WTC11 (cell line): ENCODE measurements at regions not wholly inside any gene's neighbourhood (a gene's known extent, or its start where the extent isn't known, plus 50 kb on each side); places are given as distances from the start of the nearest gene placed in this dataset.

ENCODE experiments used
- CREB1 ChIP-seq: sonication (generic); formaldehyde crosslinking; IDR thresholded peaks from 2 replicates; pipeline ENCODE4 v1.8.0; 2023; ENCODE audit warnings: mild to moderate bottlenecking, missing genetic modification reagents
- CREM ChIP-seq: sonication (generic); formaldehyde crosslinking; IDR thresholded peaks from 2 replicates; pipeline ENCODE4 v1.8.1; 2022; ENCODE audit warnings: mild to moderate bottlenecking, missing genetic modification reagents, moderate library complexity
- HMGA2 ChIP-seq: fragments of 250-450 bp; sonication (Bioruptor Pico); IDR thresholded peaks from 2 replicates; pipeline ENCODE4 v1.4.0; 2021; ENCODE audit warnings: mild to moderate bottlenecking, moderate library complexity
- IRF1 ChIP-seq: sonication (generic); formaldehyde crosslinking; IDR thresholded peaks from 2 replicates; pipeline ENCODE4 v1.8.0; 2023; ENCODE audit warnings: missing genetic modification reagents
- JUN ChIP-seq: sonication (generic); formaldehyde crosslinking; IDR thresholded peaks from 2 replicates; pipeline ENCODE4 v1.8.0; 2023; ENCODE audit warnings: mild to moderate bottlenecking, missing genetic modification reagents
- NR2C2 ChIP-seq: sonication (generic); formaldehyde crosslinking; IDR thresholded peaks from 2 replicates; pipeline ENCODE4 v1.8.0; 2022; ENCODE audit warnings: mild to moderate bottlenecking, missing genetic modification reagents
- SMAD4 ChIP-seq: sonication (generic); formaldehyde crosslinking; IDR thresholded peaks from 2 replicates; pipeline ENCODE4 v1.8.0; 2022; ENCODE audit warnings: mild to moderate bottlenecking, missing genetic modification reagents
- TEAD4 ChIP-seq: sonication (generic); formaldehyde crosslinking; IDR thresholded peaks from 2 replicates; pipeline ENCODE4 v1.8.0; 2022; ENCODE audit warnings: mild to moderate bottlenecking, missing genetic modification reagents
- ZNF396 ChIP-seq: fragments of 250-450 bp; sonication (Bioruptor Pico); IDR thresholded peaks from 2 replicates; pipeline ENCODE4 v1.8.0; 2021; ENCODE audit warnings: mild to moderate bottlenecking, moderate library complexity, borderline replicate concordance
- TF ChIP-seq, protein P1 (sequence below): fragments of 200-600 bp; IDR thresholded peaks from 2 replicates; pipeline ENCODE4 v1.8.0; 2022; ENCODE audit warnings: antibody characterized with exemption
- TF ChIP-seq, protein P2 (sequence below): sonication (generic); formaldehyde crosslinking; IDR thresholded peaks from 2 replicates; pipeline ENCODE4 v1.8.1; 2023; ENCODE audit warnings: mild to moderate bottlenecking, missing genetic modification reagents, borderline replicate concordance
- TF ChIP-seq, protein P3 (sequence below): sonication (generic); formaldehyde crosslinking; IDR thresholded peaks from 2 replicates; pipeline ENCODE4 v1.8.1; 2022; ENCODE audit warnings: low read depth, missing genetic modification reagents, borderline replicate concordance
- TF ChIP-seq, protein P4 (sequence below): fragments of 250-450 bp; sonication (Bioruptor Pico); IDR thresholded peaks from 2 replicates; pipeline ENCODE4 v1.9.0; 2021; ENCODE audit warnings: moderate library complexity, mild to moderate bottlenecking, inconsistent platforms, borderline replicate concordance
- TF ChIP-seq, protein P5 (sequence below): sonication (generic); formaldehyde crosslinking; IDR thresholded peaks from 2 replicates; pipeline ENCODE4 v1.8.1; 2022; ENCODE audit warnings: mild to moderate bottlenecking, moderate library complexity, missing genetic modification reagents

DNA sequence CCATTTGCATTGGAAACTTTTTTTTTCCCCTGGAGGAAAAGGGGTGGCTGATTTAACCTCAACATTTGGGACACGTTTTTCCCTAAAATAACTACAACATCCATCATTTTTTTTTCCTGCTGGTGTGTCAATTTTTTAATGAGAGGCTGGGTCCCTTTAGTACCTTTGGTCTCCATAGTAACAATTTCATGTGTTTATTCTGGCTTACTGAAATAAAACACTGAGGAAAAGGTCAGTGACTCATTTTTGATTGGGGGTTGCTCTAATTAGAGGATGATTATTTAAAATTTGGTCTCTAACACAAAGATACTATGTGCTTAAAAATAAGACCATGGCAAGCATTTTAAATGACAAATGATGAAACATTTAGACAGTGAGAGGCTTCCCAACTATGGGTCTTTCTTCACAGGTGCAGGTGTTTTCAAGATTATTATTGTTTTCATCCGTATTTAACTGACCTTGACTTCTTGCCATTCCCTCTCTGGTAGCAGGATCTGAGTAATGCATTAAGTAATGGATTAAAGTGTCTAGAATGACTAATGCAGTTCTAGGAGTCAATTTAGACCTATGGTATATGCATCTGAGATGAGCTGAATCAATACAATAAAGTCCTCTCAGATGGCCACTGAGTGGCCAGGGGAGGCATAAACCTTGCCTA, 406.4 kb downstream of the KCNRG start:
- TF ChIP-seq, protein P1, sequence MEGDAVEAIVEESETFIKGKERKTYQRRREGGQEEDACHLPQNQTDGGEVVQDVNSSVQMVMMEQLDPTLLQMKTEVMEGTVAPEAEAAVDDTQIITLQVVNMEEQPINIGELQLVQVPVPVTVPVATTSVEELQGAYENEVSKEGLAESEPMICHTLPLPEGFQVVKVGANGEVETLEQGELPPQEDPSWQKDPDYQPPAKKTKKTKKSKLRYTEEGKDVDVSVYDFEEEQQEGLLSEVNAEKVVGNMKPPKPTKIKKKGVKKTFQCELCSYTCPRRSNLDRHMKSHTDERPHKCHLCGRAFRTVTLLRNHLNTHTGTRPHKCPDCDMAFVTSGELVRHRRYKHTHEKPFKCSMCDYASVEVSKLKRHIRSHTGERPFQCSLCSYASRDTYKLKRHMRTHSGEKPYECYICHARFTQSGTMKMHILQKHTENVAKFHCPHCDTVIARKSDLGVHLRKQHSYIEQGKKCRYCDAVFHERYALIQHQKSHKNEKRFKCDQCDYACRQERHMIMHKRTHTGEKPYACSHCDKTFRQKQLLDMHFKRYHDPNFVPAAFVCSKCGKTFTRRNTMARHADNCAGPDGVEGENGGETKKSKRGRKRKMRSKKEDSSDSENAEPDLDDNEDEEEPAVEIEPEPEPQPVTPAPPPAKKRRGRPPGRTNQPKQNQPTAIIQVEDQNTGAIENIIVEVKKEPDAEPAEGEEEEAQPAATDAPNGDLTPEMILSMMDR: no peak
- no peak for TF ChIP-seq TEAD4 (CRISPR knock-in tag)
- no peak for TF ChIP-seq CREM (CRISPR knock-in tag)
- no peak for TF ChIP-seq CREB1 (CRISPR knock-in tag)
- no peak for TF ChIP-seq JUN (CRISPR knock-in tag)
- no peak for TF ChIP-seq ZNF396 (CRISPR knock-in tag)
- TF ChIP-seq, protein P2, sequence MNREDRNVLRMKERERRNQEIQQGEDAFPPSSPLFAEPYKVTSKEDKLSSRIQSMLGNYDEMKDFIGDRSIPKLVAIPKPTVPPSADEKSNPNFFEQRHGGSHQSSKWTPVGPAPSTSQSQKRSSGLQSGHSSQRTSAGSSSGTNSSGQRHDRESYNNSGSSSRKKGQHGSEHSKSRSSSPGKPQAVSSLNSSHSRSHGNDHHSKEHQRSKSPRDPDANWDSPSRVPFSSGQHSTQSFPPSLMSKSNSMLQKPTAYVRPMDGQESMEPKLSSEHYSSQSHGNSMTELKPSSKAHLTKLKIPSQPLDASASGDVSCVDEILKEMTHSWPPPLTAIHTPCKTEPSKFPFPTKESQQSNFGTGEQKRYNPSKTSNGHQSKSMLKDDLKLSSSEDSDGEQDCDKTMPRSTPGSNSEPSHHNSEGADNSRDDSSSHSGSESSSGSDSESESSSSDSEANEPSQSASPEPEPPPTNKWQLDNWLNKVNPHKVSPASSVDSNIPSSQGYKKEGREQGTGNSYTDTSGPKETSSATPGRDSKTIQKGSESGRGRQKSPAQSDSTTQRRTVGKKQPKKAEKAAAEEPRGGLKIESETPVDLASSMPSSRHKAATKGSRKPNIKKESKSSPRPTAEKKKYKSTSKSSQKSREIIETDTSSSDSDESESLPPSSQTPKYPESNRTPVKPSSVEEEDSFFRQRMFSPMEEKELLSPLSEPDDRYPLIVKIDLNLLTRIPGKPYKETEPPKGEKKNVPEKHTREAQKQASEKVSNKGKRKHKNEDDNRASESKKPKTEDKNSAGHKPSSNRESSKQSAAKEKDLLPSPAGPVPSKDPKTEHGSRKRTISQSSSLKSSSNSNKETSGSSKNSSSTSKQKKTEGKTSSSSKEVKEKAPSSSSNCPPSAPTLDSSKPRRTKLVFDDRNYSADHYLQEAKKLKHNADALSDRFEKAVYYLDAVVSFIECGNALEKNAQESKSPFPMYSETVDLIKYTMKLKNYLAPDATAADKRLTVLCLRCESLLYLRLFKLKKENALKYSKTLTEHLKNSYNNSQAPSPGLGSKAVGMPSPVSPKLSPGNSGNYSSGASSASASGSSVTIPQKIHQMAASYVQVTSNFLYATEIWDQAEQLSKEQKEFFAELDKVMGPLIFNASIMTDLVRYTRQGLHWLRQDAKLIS (CRISPR knock-in tag): no peak
- no peak for TF ChIP-seq IRF1 (CRISPR knock-in tag)
- TF ChIP-seq NR2C2: no peak
- TF ChIP-seq SMAD4 (CRISPR knock-in tag): no peak
- TF ChIP-seq HMGA2 (CRISPR knock-in tag): no peak
- TF ChIP-seq, protein P3, sequence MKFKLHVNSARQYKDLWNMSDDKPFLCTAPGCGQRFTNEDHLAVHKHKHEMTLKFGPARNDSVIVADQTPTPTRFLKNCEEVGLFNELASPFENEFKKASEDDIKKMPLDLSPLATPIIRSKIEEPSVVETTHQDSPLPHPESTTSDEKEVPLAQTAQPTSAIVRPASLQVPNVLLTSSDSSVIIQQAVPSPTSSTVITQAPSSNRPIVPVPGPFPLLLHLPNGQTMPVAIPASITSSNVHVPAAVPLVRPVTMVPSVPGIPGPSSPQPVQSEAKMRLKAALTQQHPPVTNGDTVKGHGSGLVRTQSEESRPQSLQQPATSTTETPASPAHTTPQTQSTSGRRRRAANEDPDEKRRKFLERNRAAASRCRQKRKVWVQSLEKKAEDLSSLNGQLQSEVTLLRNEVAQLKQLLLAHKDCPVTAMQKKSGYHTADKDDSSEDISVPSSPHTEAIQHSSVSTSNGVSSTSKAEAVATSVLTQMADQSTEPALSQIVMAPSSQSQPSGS (CRISPR knock-in tag): no peak
- TF ChIP-seq, protein P4, sequence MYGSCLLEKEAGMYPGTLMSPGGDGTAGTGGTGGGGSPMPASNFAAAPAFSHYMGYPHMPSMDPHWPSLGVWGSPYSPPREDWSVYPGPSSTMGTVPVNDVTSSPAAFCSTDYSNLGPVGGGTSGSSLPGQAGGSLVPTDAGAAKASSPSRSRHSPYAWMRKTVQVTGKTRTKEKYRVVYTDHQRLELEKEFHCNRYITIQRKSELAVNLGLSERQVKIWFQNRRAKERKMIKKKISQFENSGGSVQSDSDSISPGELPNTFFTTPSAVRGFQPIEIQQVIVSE (CRISPR knock-in tag): no peak
- TF ChIP-seq, protein P5, sequence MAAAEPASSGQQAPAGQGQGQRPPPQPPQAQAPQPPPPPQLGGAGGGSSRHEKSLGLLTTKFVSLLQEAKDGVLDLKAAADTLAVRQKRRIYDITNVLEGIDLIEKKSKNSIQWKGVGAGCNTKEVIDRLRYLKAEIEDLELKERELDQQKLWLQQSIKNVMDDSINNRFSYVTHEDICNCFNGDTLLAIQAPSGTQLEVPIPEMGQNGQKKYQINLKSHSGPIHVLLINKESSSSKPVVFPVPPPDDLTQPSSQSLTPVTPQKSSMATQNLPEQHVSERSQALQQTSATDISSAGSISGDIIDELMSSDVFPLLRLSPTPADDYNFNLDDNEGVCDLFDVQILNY (CRISPR knock-in tag): no peak
